ENCODE measurements at regions not wholly inside any gene's neighbourhood (a gene's known extent, or its start where the extent isn't known, plus 50 kb on each side); places are given as distances from the start of the nearest gene placed in this dataset.
"Not testable (repeated sequence)": the region's sequence is repeated elsewhere in the genome, so short reads cannot be mapped to it uniquely, and the experiment has no call there.

DNA sequence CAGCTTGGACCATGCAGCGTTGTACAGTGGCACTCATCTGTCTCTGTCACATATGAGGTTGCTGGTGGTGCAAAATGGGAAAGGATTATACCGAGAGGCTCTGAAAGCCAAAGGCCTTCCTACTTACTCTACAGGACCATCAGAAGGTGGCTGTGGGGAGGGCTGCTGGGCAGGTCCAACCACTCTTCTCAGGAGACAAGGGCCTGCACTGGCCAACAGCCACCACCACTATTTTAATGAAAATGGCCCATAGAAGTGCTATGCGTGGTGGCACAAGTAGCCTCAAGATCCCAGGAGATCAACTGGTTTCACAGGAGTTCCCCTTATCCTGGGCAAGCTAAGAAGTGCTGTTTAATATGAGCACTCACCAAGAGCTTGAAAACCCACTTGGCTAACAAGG is 52.3 kb downstream of the MRPL57 start:
- Histone ChIP-seq H3K9me3 (ENCODE audit: control insufficient read depth, insufficient read depth, low read length) (no peaks in the 10 kb centered on the region; the same call in 1 of the 2 replicates), H3K4me1 (ENCODE audit: insufficient read depth, low read length) (no peaks in the 10 kb centered on the region), H3K9ac (ENCODE audit: low read depth, low read length) (no peak overlapping the region)

DNA sequence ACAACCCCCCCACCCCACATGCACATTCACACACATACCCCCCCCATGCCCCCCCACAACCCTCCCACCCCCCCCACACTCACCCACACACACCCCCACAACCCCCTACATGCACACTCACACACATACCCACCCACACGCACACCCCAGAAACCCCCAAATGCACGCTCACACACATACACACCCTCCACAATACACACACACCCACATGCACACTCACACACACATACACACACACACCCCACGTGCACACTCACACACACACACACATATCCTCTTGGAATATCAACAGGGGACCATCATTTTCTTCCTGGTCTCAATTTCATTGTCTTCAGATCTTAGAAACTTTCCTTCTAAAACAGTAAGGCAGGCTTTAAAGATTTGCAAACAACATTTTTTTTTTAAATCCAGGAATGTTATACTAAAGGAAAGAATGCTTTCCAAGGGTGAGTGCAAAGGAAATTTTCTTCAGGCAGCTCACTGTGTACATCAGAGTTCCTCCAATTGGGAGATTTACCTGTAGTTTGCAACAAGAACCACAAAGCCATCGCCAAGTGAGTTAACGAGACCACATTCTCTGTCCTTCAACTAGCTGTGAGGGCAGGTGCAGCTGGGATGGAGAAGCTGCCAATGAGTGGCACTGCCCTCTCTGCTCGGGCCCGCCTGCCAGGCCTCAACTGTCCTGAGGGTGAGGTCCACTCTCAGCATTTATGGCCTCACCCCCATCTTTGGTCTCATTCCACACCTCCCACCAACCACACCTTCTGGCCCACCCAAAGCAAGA is 53.0 kb downstream of the MRPL57 start:
- Histone ChIP-seq H3K4me1 (ENCODE audit: insufficient read depth, low read length) (no peaks in the 10 kb centered on the region), H3K9me3 (ENCODE audit: control insufficient read depth, insufficient read depth, low read length) (no peaks in the 10 kb centered on the region; the same call in 1 of the 2 replicates), H3K9ac (ENCODE audit: low read depth, low read length) (no peak overlapping the region), H3K36me3 (ENCODE audit: insufficient read depth, low read length) (no peaks in the 10 kb centered on the region)

More for the DNA sequence above, 52.3 kb downstream of the MRPL57 start:
- H3K36me3 ChIP-seq (ENCODE audit: insufficient read depth, low read length) = no peaks in the 10 kb centered on the region

GRCh38 chr13:21230516-21230915 is 54.1 kb downstream of the MRPL57 start:
- H3K9me3 ChIP-seq (ENCODE audit: control insufficient read depth, insufficient read depth, low read length) = no peaks in the 10 kb centered on the region; the same call in 1 of the 2 replicates
- H3K36me3 ChIP-seq (ENCODE audit: insufficient read depth, low read length) = no peaks in the 10 kb centered on the region
- no peaks in the 10 kb centered on the region for H3K4me1 ChIP-seq (ENCODE audit: insufficient read depth, low read length)
- H3K9ac ChIP-seq (ENCODE audit: low read depth, low read length) = no peak overlapping the region

GRCh38 chr13:21231426-21231940 is 55.0 kb downstream of the MRPL57 start:
- Histone ChIP-seq H3K36me3 (ENCODE audit: insufficient read depth, low read length) (no peaks in the 10 kb centered on the region), H3K9me3 (ENCODE audit: control insufficient read depth, insufficient read depth, low read length) (no peaks in the 10 kb centered on the region), H3K4me1 (ENCODE audit: insufficient read depth, low read length) (no peaks in the 10 kb centered on the region), H3K9ac (ENCODE audit: low read depth, low read length) (no peak overlapping the region)

DNA sequence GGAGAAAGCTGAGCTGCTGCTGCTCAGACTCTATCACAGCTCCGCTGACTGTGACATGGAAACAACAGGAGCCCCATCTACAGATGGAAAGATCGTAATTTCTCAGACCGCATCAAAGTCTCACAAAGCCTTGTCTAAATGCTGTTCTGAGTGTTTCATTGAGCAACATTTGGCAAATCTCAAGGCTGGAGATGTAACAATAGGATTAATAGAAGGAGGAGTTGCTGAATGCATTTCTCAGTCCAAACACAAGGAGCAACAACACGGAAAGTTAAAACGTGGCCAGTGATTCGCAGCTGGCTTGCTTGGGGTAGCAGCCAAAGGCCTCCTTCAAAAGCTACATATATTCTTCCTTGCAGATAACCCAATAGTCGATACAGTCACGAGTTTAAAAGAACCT is 55.7 kb downstream of the MRPL57 start:
- Histone ChIP-seq H3K9ac (ENCODE audit: low read depth, low read length) (no peak overlapping the region), H3K4me1 (ENCODE audit: insufficient read depth, low read length) (no peaks in the 10 kb centered on the region), H3K36me3 (ENCODE audit: insufficient read depth, low read length) (no peaks in the 10 kb centered on the region)

DNA sequence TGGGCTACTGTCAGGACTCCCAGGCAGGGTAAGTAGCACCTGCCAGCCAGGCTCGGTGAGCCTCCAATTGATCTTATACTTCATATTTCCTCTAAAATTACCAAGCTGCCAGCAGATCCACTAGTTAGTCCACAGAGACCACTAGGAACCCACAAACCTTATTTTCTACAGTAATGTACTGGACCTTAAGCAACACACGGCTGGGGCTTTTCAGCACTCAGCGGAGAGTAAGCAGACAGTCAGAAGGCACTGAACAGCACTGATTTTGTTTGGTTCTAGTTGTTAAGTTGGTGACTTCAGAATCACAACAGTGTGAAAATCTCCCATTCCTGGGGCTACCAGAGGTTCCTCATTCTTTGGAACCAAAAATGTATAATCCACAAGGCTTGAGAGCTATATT is 56.1 kb downstream of the MRPL57 start:
- Histone ChIP-seq H3K9ac (ENCODE audit: low read depth, low read length) (no peak overlapping the region), H3K4me1 (ENCODE audit: insufficient read depth, low read length) (no peaks in the 10 kb centered on the region), H3K36me3 (ENCODE audit: insufficient read depth, low read length) (no peaks in the 10 kb centered on the region), H3K9me3 (ENCODE audit: control insufficient read depth, insufficient read depth, low read length) (no peaks in the 10 kb centered on the region)

More for the DNA sequence above, 55.7 kb downstream of the MRPL57 start:
- H3K9me3 ChIP-seq (ENCODE audit: control insufficient read depth, insufficient read depth, low read length) = no peaks in the 10 kb centered on the region

DNA sequence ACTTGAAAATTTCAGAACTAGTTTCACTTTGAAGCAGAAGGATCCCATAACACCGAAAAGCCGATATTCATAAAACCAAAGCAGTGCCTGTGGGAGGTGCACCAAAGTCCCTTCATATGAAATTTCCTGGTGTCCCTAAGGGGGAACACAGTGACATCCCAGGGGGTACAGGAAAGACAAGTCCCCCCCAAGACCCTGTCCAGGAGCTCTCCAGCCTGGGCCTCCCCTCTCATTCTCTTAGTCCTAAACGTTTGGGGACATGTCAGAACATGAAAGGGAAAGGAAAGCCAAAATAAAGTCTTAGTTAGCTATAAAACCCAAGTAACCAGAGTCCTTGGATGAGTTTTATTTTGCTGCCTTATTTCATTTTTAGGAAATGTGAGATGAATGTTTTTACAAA is 56.6 kb downstream of the MRPL57 start:
- no peaks in the 10 kb centered on the region for H3K9me3 ChIP-seq (ENCODE audit: control insufficient read depth, insufficient read depth, low read length)
- H3K4me1 ChIP-seq (ENCODE audit: insufficient read depth, low read length) = no peaks in the 10 kb centered on the region
- H3K9ac ChIP-seq (ENCODE audit: low read depth, low read length) = no peak overlapping the region
- no peaks in the 10 kb centered on the region for H3K36me3 ChIP-seq (ENCODE audit: insufficient read depth, low read length)

DNA sequence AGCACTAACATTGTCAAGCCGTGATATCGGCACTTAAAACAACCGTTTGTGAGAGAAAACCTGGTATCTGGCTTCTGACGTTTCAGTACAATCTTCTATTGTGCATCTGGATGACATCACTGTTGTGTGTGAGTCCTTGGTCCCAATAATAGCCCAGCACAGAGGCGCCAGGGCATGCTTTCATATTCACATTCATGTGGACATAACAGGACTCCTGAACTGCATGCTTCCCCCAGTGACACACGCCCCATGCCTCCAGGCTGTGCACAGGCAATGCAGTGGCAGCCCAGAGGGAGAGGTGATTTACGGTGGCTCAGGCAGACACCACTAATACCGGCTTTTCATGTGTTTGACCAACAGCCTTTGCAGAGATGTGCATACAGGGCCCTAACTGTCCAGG is 58.1 kb downstream of the MRPL57 start:
- no peaks in the 10 kb centered on the region for H3K36me3 ChIP-seq (ENCODE audit: insufficient read depth, low read length)
- H3K9ac ChIP-seq (ENCODE audit: low read depth, low read length) = no peak overlapping the region
- no peaks in the 10 kb centered on the region for H3K9me3 ChIP-seq (ENCODE audit: control insufficient read depth, insufficient read depth, low read length)
- no peaks in the 10 kb centered on the region for H3K4me1 ChIP-seq (ENCODE audit: insufficient read depth, low read length)

GRCh38 chr13:21235174-21235573 is 58.7 kb downstream of the MRPL57 start:
- Histone ChIP-seq H3K4me1 (ENCODE audit: insufficient read depth, low read length) (no peaks in the 10 kb centered on the region), H3K9ac (ENCODE audit: low read depth, low read length) (no peak overlapping the region)

DNA sequence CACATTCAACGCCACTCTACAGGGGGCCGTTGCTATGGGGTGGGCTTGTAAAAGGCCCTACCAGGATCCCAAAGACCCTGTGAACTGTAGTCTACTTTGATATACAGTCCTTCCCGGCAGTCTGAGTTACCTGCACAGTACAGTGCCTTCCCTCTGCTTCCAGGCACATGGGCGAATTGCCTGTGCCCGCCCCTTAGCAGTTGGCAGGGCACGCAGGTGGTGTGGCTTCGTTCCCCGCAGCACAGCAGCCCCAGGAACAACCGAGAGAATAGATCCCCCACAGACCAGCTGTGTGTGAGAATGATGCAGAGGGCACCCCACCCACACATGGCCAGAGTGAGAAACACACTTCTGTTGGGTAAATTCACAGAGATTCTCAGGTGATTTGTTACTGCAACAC is 60.6 kb downstream of the MRPL57 start:
- Histone ChIP-seq H3K9ac (ENCODE audit: low read depth, low read length) (no peak overlapping the region), H3K9me3 (ENCODE audit: control insufficient read depth, insufficient read depth, low read length) (no peaks in the 10 kb centered on the region), H3K4me1 (ENCODE audit: insufficient read depth, low read length) (no peaks in the 10 kb centered on the region), H3K36me3 (ENCODE audit: insufficient read depth, low read length) (no peaks in the 10 kb centered on the region)

More at GRCh38 chr13:21235174-21235573, 58.7 kb downstream of the MRPL57 start:
- Histone ChIP-seq H3K9me3 (ENCODE audit: control insufficient read depth, insufficient read depth, low read length) (no peaks in the 10 kb centered on the region), H3K36me3 (ENCODE audit: insufficient read depth, low read length) (no peaks in the 10 kb centered on the region)

GRCh38 chr13:21238267-21238666 is 61.8 kb downstream of the MRPL57 start:
- Histone ChIP-seq H3K9ac (ENCODE audit: low read depth, low read length) (no peak overlapping the region), H3K4me1 (ENCODE audit: insufficient read depth, low read length) (no peaks in the 10 kb centered on the region), H3K9me3 (ENCODE audit: control insufficient read depth, insufficient read depth, low read length) (no peaks in the 10 kb centered on the region), H3K36me3 (ENCODE audit: insufficient read depth, low read length) (no peaks in the 10 kb centered on the region)

DNA sequence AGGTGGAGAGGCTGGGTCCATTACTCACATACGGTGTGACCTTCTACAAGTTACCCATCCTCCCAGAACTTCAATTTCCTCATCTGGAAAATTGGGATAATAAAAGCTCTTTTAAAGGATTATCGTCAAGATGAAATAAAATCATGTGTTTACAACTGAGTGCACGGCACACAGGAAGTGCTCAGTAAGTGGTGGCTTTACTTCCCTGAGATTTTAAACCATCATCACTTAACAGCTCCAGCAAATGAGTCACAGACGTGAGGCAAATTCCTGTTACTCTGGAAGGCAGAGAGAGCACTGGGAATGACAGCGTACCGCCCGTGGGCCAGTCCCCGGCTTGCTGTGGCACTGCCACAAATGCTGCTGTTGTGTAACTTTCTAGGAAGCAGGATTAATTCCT is 64.1 kb downstream of the MRPL57 start:
- no peaks in the 10 kb centered on the region for H3K4me1 ChIP-seq (ENCODE audit: insufficient read depth, low read length)
- H3K9me3 ChIP-seq (ENCODE audit: control insufficient read depth, insufficient read depth, low read length) = no peaks in the 10 kb centered on the region
- H3K36me3 ChIP-seq (ENCODE audit: insufficient read depth, low read length) = no peaks in the 10 kb centered on the region
- no peak overlapping the region for H3K9ac ChIP-seq (ENCODE audit: low read depth, low read length)

DNA sequence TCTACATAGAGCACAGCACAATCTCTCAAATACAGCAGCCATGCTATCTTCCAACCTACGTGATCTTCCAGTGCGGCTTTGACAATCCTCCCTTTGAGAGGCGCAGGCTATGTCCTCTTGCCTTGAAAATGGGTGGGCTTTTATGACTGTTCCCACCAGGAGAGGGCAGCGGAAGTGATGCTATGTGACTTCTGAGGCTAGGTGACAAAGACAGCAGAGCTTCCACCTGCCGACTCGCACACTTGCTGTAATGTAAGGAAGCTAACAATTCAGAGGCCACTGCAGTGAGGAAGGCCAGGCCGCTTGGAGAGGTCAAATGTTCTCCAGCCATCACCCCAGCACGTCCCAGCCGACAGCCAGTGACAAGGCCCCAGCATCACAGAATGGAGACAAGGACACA is 65.8 kb downstream of the MRPL57 start:
- H3K9me3 ChIP-seq (ENCODE audit: control insufficient read depth, insufficient read depth, low read length) = no peaks in the 10 kb centered on the region
- H3K36me3 ChIP-seq (ENCODE audit: insufficient read depth, low read length) = no peaks in the 10 kb centered on the region
- H3K9ac ChIP-seq (ENCODE audit: low read depth, low read length) = no peak overlapping the region
- H3K4me1 ChIP-seq (ENCODE audit: insufficient read depth, low read length) = no peaks in the 10 kb centered on the region

GRCh38 chr13:21243045-21243897 is 66.8 kb downstream of the MRPL57 start:
- Histone ChIP-seq H3K36me3 (ENCODE audit: insufficient read depth, low read length) (no peaks in the 10 kb centered on the region), H3K9ac (ENCODE audit: low read depth, low read length) (no peak overlapping the region), H3K4me1 (ENCODE audit: insufficient read depth, low read length) (no peaks in the 10 kb centered on the region), H3K9me3 (ENCODE audit: control insufficient read depth, insufficient read depth, low read length) (no peaks in the 10 kb centered on the region)

- not testable (repeated sequence) for H3K9ac ChIP-seq (ENCODE audit: low read depth, low read length); H3K4me1 ChIP-seq (ENCODE audit: insufficient read depth, low read length); H3K36me3 ChIP-seq (ENCODE audit: insufficient read depth, low read length); H3K9me3 ChIP-seq (ENCODE audit: control insufficient read depth, insufficient read depth, low read length)
Observed at GRCh38 chr13:21243898-21244184, 67.4 kb downstream of the MRPL57 start.
